ENCODE measurements at regions not wholly inside any gene's neighbourhood (a gene's known extent, or its start where the extent isn't known, plus 50 kb on each side); places are given as distances from the start of the nearest gene placed in this dataset.

DNA sequence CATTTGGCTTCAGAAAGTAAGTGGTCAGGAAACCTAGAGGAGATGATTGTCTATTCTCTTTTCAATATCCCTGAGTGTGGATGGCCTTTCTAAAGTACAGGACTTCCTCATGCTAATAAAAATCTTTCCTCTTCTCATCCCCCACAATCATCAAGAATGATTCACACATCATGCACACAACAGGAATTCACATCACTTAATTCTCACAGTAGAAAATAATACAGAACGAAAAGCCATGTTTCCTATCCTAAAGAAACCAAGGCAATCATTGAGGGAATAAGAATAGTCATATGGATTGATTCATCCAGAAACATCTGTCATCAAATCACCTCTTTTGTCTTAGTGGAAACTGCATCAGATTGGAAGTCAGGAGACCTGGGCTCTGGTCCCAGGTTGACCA is 203.1 kb upstream of the PIK3R1 start:
- TF ChIP-seq, protein P1, sequence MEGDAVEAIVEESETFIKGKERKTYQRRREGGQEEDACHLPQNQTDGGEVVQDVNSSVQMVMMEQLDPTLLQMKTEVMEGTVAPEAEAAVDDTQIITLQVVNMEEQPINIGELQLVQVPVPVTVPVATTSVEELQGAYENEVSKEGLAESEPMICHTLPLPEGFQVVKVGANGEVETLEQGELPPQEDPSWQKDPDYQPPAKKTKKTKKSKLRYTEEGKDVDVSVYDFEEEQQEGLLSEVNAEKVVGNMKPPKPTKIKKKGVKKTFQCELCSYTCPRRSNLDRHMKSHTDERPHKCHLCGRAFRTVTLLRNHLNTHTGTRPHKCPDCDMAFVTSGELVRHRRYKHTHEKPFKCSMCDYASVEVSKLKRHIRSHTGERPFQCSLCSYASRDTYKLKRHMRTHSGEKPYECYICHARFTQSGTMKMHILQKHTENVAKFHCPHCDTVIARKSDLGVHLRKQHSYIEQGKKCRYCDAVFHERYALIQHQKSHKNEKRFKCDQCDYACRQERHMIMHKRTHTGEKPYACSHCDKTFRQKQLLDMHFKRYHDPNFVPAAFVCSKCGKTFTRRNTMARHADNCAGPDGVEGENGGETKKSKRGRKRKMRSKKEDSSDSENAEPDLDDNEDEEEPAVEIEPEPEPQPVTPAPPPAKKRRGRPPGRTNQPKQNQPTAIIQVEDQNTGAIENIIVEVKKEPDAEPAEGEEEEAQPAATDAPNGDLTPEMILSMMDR (IDR thresholded peaks at IDR 0.05) = no peak
- no peak for TF ChIP-seq EZH2phosphoT487 (IDR thresholded peaks at IDR 0.05)

Data from neural progenitor cell (in vitro differentiated cells).